GM18499 (cell line): ENCODE measurements at regions not wholly inside any gene's neighbourhood (a gene's known extent, or its start where the extent isn't known, plus 50 kb on each side); places are given as distances from the start of the nearest gene placed in this dataset.

ENCODE experiments used
- ATAC-seq: cut with Tn5 transposase; IDR thresholded peaks from one replicate; pipeline ENCODE4 v1.9.1; 2021; ENCODE audit warnings: moderate number of reproducible peaks; ENCODE audit not compliant: insufficient read depth, unreplicated experiment

- no peak for ATAC-seq
These were observed 69.8 kb upstream of the TMEM33 start for GRCh38 chr4:41865306-41865980.

GRCh38 chr4:41859087-41859486 lies 76.1 kb upstream of the TMEM33 start:
- ATAC-seq = no peak

- no peak for ATAC-seq
These were observed 78.0 kb upstream of the TMEM33 start for GRCh38 chr4:41857226-41857641.

- no peak for ATAC-seq
These were observed 78.4 kb upstream of the TMEM33 start for GRCh38 chr4:41856797-41857196.

- no peak for ATAC-seq
These were observed 81.3 kb upstream of the TMEM33 start for GRCh38 chr4:41853973-41854372.

GRCh38 chr4:41852229-41852628 lies 83.0 kb upstream of the TMEM33 start:
- ATAC-seq = no peak

- ATAC-seq = no peak
These were observed 83.6 kb upstream of the TMEM33 start for GRCh38 chr4:41851621-41852020.

GRCh38 chr4:41844327-41844726 lies 90.9 kb upstream of the TMEM33 start:
- ATAC-seq = no peak

- ATAC-seq = peak; percentile 84
These were observed 91.7 kb upstream of the PHOX2B start for GRCh38 chr4:41839916-41840854.

- no peak for ATAC-seq
These were observed 90.1 kb upstream of the PHOX2B start for GRCh38 chr4:41838590-41838989.

GRCh38 chr4:41835321-41835995 lies 86.9 kb upstream of the PHOX2B start:
- no peak for ATAC-seq

GRCh38 chr4:41832961-41833360 lies 84.4 kb upstream of the PHOX2B start:
- ATAC-seq = no peak

- ATAC-seq = no peak
These were observed 73.8 kb upstream of the PHOX2B start for GRCh38 chr4:41822325-41822724.

- no peak for ATAC-seq
These were observed 71.9 kb upstream of the PHOX2B start for GRCh38 chr4:41820473-41820872.

GRCh38 chr4:41819621-41820020 lies 71.1 kb upstream of the PHOX2B start:
- no peak for ATAC-seq

- no peak for ATAC-seq
These were observed 66.9 kb upstream of the PHOX2B start for GRCh38 chr4:41815473-41815872.

GRCh38 chr4:41814565-41814964 lies 66.0 kb upstream of the PHOX2B start:
- ATAC-seq = no peak

GRCh38 chr4:41806807-41807206 lies 58.3 kb upstream of the PHOX2B start:
- no peak for ATAC-seq

- no peak for ATAC-seq
These were observed 54.1 kb upstream of the PHOX2B start for GRCh38 chr4:41802590-41802989.

- ATAC-seq = no peak
These were observed 50.6 kb upstream of the PHOX2B start for GRCh38 chr4:41799126-41799525.
